SK-N-DZ (cell line): ENCODE measurements at regions not wholly inside any gene's neighbourhood (a gene's known extent, or its start where the extent isn't known, plus 50 kb on each side); places are given as distances from the start of the nearest gene placed in this dataset.
A peak's percentile ranks its signal among the peaks of the same experiment; 100 is the strongest.

Source experiments
- DNase-seq: peaks from one replicate; pipeline ENCODE4 v3.0.0-alpha.2; 2015; ENCODE audit warnings: low spot score
- small RNA-seq, 2 experiments: library from RNA; depleted of rRNA; stranded (forward); fragments of <200 nt; gene quantifications; one replicate each; pipeline ENCODE3, GENCODE V24; 2014

GRCh38 chr6:96465321-96465903, 56.2 kb upstream of the UFL1 start:
- no peak for DNase-seq

- no peak for DNase-seq
Measured at GRCh38 chr6:96466147-96466863, 55.3 kb upstream of the UFL1 start.

- no peak for DNase-seq
Measured at GRCh38 chr6:96467814-96468213, 53.8 kb upstream of the UFL1 start.

GRCh38 chr6:96468281-96468680, 53.3 kb upstream of the UFL1 start:
- DNase-seq = no peak

- no peak for DNase-seq
Measured at GRCh38 chr6:96468681-96469224, 52.9 kb upstream of the UFL1 start.

DNA sequence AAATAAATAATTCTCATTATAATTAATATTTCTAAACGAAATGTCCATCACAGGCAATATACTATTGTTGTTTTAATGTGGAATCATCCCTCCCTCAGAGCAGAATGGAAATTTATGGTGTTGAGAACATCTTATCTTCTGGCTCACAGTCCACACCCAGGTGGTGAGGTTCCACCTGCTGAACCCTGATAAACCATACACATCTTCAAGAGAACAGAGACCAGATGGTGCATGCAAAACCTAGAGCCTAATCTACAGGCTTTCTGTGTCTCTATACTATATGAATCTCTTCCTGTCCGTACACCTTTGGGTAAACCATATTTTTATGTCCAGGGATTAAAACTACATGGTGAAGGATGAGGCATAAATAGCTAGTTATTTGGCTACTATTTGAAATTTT, 52.3 kb upstream of the UFL1 start:
- DNase-seq = no peak

DNA sequence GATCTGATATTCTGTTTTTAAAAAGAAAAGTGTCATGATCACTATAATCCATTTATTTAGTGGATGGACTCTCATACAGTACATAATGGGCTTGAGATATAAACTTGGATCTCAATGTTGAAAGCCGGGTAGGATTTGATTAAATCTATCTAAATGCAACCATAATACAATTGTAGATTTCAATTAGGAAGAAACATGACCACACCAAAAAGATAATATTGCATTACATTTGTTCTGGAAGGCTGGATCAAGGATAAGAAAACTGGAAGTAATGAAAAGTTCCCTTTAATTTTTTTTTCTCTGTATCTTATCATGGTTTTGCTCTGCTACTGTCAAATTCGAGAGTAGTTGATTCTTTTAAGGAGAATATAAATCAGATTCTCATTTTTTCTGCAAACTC, 51.3 kb upstream of the UFL1 start:
- peak; percentile 81 for DNase-seq

Small RNA genes in the stretch of these regions (small RNA-seq; reads per million reads assigned to genes)
- gene RN7SL797P = 0 to 0.04 reads per million in 2 experiments
